NCI-H1092 treated with DMSO at 0.1 percent for 48 hours (cell line): ENCODE measurements at regions not wholly inside any gene's neighbourhood (a gene's known extent, or its start where the extent isn't known, plus 50 kb on each side); places are given as distances from the start of the nearest gene placed in this dataset.

Experiments
- DNase-seq: peaks from one replicate; lab custom pipeline; 2025; lab: John Stamatoyannopoulos, UW

GRCh38 chr7:84304407-84304806 is 109.8 kb upstream of the SEMA3A start:
- no peak for DNase-seq

- DNase-seq, result no peak
Observed at GRCh38 chr7:84302949-84303348, 108.4 kb upstream of the SEMA3A start.

DNA sequence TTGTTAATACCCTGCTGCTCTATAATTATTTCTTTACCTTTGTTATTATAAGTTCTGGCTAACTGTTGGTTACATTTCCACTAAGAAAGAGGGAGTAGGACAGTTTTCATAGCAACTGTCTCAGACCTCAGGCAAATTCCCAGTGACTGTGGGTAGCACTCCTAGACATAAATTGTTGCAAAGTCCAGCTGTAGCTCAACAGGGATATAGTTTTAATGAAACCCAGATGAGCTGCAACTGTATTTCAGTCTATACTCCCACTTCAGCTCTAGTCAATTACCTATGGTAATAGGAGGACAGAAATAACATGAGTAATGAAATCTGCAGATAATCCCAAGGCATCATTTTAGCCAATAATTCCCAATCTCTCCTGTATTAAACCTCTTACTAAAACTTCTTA is 103.0 kb upstream of the SEMA3A start:
- DNase-seq, result no peak

DNA sequence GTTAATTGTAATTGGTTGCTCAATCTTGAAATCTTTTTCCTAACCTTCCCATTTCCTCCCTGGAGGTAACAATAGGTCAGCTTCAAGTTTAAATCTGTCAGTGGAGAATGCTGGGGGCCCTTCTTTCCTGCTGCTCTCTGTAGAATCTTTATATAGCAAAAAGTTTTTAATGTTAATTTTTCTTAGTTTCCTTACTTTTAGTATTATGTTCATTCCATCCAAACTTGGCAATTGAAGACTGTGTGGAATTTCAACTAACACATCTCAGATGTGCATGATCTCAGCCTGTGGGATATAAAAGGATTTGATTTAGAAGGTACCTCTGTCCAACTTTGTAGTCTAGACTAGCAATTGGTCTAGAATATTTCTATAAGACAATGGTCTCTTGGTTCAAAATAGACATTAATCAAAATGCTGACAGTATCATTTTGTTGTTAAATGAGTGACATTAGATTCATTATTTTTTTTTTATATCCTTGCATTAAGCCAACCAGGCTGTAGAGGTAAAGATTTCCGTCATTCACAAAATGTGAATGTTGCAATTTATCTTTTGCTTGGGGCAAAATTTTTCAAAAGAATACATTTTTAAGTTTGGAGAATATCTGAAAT is 100.4 kb upstream of the SEMA3A start:
- no peak for DNase-seq

DNA sequence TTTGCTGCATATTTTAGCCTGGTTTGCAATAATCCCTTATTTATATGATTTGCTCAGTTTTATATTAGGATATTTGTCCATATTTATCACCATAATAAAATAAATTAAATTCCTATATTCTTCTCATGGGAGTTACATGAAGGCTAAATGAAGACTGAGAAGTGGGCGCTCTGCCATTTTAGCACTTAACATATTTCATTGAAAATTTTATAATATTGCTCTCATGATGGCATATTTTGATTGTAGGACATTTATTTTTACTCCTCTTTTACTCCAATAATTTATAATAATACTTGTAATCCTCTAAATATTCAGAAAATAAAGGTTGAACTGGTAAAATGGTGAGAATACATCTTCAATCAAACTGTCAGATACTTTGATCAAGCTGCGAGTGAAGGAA is 99.8 kb upstream of the SEMA3A start:
- no peak for DNase-seq

- peak; percentile 91 for DNase-seq
Observed at GRCh38 chr7:84291756-84292155, 97.2 kb upstream of the SEMA3A start.

GRCh38 chr7:84283798-84284197 is 89.2 kb upstream of the SEMA3A start:
- DNase-seq, result no peak

GRCh38 chr7:84281518-84281917 is 86.9 kb upstream of the SEMA3A start:
- DNase-seq, result no peak

GRCh38 chr7:84277628-84278224 is 83.1 kb upstream of the SEMA3A start:
- no peak for DNase-seq

DNA sequence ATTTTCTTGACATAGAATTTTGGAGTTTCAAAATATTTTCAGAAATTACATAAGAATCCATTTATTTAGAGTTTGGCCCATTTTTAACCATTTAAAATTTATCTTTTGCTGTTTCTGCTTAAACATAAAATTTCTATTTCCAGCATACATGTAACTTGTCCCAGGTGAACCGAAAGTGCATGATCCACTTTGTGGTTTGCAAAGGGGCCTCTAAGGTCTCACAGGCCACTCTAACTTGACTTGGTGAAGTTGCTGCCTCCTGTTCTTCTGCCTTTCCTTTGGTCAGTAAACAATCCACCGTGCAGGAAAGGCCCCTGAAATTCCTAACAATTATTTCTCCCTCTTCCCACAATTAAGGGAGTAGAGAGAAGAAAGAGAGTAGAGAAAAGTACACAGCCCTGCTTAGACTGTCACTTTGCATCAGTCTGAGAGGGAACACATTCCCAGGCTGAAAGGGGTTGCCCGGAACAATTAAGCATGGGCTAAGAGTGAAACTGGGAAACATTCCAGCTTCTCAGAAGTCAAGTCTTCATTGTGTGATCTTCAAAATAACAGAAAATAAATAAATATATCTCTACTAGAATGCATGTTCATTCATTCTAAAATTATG is 79.5 kb upstream of the SEMA3A start:
- DNase-seq, result no peak

GRCh38 chr7:84271543-84271942 is 77.0 kb upstream of the SEMA3A start:
- DNase-seq, result no peak

DNA sequence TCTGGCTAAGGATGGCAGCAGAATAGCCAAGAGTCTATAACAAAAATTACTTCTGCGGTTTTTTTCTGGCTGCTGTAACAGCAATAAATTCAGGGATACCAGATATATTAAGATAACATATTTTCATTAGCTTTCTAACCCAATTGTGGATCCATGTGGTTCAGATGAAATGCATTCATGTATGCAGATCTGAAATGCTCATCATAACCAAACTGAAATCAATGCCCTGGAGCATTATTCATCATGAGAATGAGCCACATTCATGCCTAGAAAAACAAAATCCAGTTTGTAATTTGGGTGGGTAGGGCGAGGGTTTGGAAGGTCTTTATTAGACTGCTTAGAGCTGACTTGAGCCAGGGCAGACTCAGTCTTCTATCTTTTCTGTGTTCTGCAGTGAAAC is 69.8 kb upstream of the SEMA3A start:
- no peak for DNase-seq

- no peak for DNase-seq
Observed at GRCh38 chr7:84263106-84263505, 68.5 kb upstream of the SEMA3A start.

- no peak for DNase-seq
Observed at GRCh38 chr7:84261509-84261908, 66.9 kb upstream of the SEMA3A start.

- no peak for DNase-seq
Observed at GRCh38 chr7:84258628-84259027, 64.0 kb upstream of the SEMA3A start.

DNA sequence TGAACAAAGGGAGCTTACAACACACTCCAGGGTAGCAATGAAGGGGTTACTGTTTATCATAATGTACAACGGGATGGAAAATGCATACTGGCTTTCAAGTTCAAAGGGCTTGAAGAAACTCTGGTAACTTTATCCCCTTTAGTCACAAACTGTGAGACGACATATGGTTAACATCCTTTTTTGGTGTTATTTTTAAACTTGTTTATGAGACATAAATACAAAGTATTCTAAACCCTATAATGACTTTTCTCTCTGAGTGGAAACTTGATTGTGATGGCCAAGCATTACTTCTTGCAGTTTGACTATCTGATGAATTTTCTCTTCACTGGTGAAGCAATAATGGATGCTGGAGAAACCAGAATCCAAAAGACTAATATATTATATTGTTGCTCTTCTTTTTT is 62.0 kb upstream of the SEMA3A start:
- DNase-seq, result no peak

GRCh38 chr7:84251277-84251781 is 56.7 kb upstream of the SEMA3A start:
- DNase-seq, result no peak

DNA sequence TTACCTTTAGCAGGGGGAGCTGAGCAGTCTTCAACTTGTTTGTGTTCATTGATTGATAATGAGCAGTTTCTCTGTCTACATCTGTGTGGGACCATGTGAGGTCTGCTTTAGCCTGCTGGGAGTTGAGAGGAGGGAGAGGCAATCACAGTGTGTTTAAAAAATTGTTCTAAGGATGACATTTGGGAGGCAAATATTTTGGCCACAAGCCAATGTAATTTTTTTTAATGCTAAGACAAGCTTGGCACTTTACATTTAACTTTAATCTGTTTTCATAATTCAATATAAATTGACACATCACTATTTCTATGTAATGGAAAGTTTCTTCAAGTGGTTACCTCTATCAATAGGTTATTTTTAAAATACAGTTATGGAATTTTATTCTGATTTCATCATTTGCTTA is 55.9 kb upstream of the SEMA3A start:
- no peak for DNase-seq

DNA sequence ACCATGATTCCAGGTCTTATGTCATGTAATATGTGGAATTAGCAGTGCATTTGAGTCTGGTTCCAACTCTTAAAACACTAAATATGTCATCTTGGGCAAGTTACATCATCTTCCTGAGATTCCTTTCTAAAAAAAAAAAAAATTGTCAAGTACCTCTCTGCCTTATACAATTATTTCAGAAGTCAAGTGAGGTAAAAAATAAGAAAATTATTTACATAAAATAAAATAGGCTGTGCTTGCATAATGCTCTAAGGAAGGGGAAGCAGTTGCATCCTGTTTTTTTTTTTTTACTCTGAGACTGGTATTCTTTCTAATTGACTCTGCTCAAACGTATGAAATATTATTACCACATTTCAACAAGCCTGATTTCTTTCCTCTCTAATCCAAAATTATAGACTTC is 55.1 kb upstream of the SEMA3A start:
- no peak for DNase-seq

DNA sequence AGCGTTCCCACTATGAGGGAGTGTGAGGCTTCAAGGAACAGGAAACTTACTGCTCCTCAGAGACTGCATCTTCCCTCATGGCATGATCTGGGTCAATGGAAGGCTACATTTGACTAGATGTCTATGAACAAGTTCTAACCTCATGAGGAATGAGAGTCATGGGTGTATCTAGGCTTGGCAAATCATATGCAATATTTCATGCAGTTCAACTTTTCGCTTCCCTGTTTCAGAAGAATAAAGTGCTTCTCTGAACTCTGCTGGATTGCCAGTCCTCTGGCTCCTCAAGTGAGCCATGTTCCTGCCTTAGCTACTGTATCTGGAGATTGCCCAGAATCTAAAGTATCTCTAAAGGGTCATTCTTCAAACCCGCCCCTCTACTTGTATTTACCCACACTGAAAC is 54.3 kb upstream of the SEMA3A start:
- DNase-seq, result no peak

GRCh38 chr7:84248267-84248666 is 53.7 kb upstream of the SEMA3A start:
- DNase-seq, result no peak

GRCh38 chr7:84247591-84247990 is 53.0 kb upstream of the SEMA3A start:
- no peak for DNase-seq

DNA sequence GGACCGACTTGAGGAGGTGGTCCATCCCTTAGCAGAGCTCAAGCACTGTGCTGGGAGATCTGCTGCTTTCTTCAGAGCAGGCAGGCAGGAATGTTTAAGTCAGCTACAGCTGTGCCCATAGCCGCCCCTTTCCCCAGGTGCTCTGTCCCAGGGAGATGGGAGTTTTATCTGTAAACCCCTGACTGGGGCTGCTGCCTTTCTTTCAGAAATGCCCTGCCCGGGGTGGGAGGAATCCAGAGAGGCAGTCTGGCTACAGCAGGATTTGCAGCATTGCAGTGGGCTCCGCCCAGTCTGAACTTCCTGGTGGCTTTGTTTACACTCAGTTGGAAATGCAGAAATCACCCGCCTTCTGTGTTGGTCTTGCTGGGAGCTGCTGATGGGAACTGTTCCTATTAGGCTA is 51.2 kb upstream of the SEMA3A start:
- DNase-seq, result no peak
